ENCODE measurements at regions not wholly inside any gene's neighbourhood (a gene's known extent, or its start where the extent isn't known, plus 50 kb on each side); places are given as distances from the start of the nearest gene placed in this dataset.

DNA sequence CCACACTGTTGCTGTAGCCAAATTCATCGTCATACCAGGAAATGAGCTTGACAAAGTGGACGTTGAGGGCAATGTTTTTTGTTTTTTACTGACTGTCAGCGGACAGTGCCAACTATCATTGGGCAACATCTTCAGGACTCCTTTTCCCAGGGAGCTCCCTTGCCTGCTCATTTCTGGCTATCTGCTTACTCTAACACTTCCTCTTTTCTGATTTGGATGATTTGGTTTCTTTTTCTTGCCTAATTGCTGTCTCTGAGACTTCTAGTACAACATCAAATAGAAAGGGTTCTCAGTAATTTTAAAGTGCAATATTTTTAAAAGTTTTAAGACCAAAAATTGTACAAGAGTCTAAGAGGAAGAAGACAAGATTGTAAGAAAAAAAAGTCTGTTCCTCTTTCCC lies 92.0 kb upstream of the KLHL4 start:
- TF ChIP-seq POLR2AphosphoS5 (IDR thresholded peaks at IDR 0.05) = no peak
- TF ChIP-seq, protein P1, sequence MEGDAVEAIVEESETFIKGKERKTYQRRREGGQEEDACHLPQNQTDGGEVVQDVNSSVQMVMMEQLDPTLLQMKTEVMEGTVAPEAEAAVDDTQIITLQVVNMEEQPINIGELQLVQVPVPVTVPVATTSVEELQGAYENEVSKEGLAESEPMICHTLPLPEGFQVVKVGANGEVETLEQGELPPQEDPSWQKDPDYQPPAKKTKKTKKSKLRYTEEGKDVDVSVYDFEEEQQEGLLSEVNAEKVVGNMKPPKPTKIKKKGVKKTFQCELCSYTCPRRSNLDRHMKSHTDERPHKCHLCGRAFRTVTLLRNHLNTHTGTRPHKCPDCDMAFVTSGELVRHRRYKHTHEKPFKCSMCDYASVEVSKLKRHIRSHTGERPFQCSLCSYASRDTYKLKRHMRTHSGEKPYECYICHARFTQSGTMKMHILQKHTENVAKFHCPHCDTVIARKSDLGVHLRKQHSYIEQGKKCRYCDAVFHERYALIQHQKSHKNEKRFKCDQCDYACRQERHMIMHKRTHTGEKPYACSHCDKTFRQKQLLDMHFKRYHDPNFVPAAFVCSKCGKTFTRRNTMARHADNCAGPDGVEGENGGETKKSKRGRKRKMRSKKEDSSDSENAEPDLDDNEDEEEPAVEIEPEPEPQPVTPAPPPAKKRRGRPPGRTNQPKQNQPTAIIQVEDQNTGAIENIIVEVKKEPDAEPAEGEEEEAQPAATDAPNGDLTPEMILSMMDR (IDR thresholded peaks at IDR 0.05) = no peak
- no peak for TF ChIP-seq EP300 (IDR thresholded peaks at IDR 0.05; ENCODE audit: low read depth)

Data from transverse colon (tissue), 4 donors.